Type B pancreatic cell (in vitro differentiated cells): ENCODE measurements at regions not wholly inside any gene's neighbourhood (a gene's known extent, or its start where the extent isn't known, plus 50 kb on each side); places are given as distances from the start of the nearest gene placed in this dataset.
"Not testable (repeated sequence)": the region's sequence is repeated elsewhere in the genome, so short reads cannot be mapped to it uniquely, and the experiment has no call there.

Experiments used
- DNase-seq: peaks from one replicate; pipeline ENCODE4 v3.0.0; 2021; ENCODE audit warnings: mixed read lengths; ENCODE audit not compliant: unreplicated experiment; ENCODE audit errors: extremely low spot score
- H3K27ac Mint-ChIP-seq: 2 replicates; pipeline ENCODE4 v1.8.0; 2021; ENCODE audit warnings: mild to moderate bottlenecking, mixed read lengths
- H3K27me3 Mint-ChIP-seq: 2 replicates; pipeline ENCODE4 v1.8.0; 2021; ENCODE audit warnings: mixed read lengths
- H3K36me3 Mint-ChIP-seq: 2 replicates; pipeline ENCODE4 v1.8.0; 2021; ENCODE audit warnings: mixed read lengths
- H3K4me1 Mint-ChIP-seq: one replicate; pipeline ENCODE4 v1.8.0; 2021; ENCODE audit warnings: mixed read lengths; ENCODE audit not compliant: unreplicated experiment
- H3K4me3 Mint-ChIP-seq: 2 replicates; pipeline ENCODE4 v1.8.0; 2021; ENCODE audit warnings: mild to moderate bottlenecking, mixed read lengths
- H3K9me3 Mint-ChIP-seq: 2 replicates; pipeline ENCODE4 v1.8.0; 2021; ENCODE audit warnings: mixed read lengths
- TF ChIP-seq, protein P1 (sequence below): fragments of 200-600 bp; sonication (generic); conservative IDR thresholded peaks from 2 replicates; pipeline ENCODE4 v1.5.0; 2021; ENCODE audit warnings: antibody characterized with exemption, mild to moderate bottlenecking

DNA sequence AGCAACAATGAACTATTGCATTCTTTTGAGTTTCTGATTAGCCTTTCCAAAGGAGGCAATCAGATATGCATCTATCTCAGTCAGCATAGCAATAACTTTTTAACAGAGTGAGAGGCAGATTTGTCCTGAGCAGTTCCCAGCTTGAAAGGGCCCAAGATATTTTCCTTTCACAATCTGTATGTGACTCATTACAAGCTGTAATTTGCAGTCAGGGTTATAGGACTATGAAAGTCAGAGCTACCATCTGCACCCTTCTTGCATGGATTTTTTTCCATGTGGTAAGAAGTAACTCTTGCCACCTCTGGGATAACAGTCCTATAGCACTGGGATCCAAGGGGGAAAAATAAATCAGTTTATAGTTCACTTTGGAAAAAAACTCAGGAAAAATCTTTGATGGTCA, 318.2 kb upstream of the RGS17 start:
- Mint-ChIP-seq H3K27ac (no peak overlapping the region), H3K27me3 (no peaks in the 10 kb centered on the region), H3K4me3 (no peak overlapping the region), H3K9me3 (no peaks in the 10 kb centered on the region), H3K36me3 (no peaks in the 10 kb centered on the region), H3K4me1 (no peaks in the 10 kb centered on the region)
- no peak for DNase-seq
- TF ChIP-seq, protein P1, sequence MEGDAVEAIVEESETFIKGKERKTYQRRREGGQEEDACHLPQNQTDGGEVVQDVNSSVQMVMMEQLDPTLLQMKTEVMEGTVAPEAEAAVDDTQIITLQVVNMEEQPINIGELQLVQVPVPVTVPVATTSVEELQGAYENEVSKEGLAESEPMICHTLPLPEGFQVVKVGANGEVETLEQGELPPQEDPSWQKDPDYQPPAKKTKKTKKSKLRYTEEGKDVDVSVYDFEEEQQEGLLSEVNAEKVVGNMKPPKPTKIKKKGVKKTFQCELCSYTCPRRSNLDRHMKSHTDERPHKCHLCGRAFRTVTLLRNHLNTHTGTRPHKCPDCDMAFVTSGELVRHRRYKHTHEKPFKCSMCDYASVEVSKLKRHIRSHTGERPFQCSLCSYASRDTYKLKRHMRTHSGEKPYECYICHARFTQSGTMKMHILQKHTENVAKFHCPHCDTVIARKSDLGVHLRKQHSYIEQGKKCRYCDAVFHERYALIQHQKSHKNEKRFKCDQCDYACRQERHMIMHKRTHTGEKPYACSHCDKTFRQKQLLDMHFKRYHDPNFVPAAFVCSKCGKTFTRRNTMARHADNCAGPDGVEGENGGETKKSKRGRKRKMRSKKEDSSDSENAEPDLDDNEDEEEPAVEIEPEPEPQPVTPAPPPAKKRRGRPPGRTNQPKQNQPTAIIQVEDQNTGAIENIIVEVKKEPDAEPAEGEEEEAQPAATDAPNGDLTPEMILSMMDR = no peak

GRCh38 chr6:153442749-153443148, 311.7 kb upstream of the RGS17 start:
- not testable (repeated sequence) for H3K27ac Mint-ChIP-seq, DNase-seq, H3K9me3 Mint-ChIP-seq, H3K4me1 Mint-ChIP-seq, H3K27me3 Mint-ChIP-seq, H3K4me3 Mint-ChIP-seq, H3K36me3 Mint-ChIP-seq

GRCh38 chr6:153442096-153442495, 311.0 kb upstream of the RGS17 start:
- H3K9me3 Mint-ChIP-seq = no peaks in the 10 kb centered on the region
- DNase-seq = no peak
- no peak overlapping the region for H3K4me3 Mint-ChIP-seq
- H3K27ac Mint-ChIP-seq = no peak overlapping the region
- H3K27me3 Mint-ChIP-seq = no peaks in the 10 kb centered on the region
- H3K36me3 Mint-ChIP-seq = no peaks in the 10 kb centered on the region
- TF ChIP-seq, protein P1 = no peak
- no peaks in the 10 kb centered on the region for H3K4me1 Mint-ChIP-seq

- no peaks in the 10 kb centered on the region for H3K9me3 Mint-ChIP-seq
- TF ChIP-seq, protein P1 = no peak
Measured at GRCh38 chr6:153437193-153437592, 306.1 kb upstream of the RGS17 start.

DNA sequence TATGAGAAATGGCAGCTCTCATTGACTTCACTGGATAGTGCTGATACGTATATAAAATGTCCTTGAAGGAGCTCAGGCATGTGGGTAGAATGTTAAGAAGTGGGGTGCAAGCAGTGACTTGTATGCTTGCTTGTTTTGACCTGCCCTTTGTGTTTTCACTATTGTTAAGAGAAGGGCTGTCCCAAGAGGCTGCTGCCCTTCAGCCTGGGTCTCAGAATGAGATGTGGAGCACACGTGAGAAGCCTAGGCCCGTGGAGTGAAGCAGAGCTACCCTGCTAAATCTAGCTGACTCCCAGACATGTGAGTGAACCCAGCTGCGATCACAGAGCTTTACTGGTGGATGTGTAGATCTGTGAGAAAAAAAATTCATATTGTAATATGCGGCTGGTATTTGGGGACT, 305.3 kb upstream of the RGS17 start:
- TF ChIP-seq, protein P1 = no peak
- H3K27ac Mint-ChIP-seq = no peak overlapping the region
- H3K36me3 Mint-ChIP-seq = no peaks in the 10 kb centered on the region
- no peaks in the 10 kb centered on the region for H3K4me1 Mint-ChIP-seq
- no peak for DNase-seq
- H3K9me3 Mint-ChIP-seq = no peaks in the 10 kb centered on the region
- H3K27me3 Mint-ChIP-seq = peaks cover 5% of the 10 kb centered on the region
- no peak overlapping the region for H3K4me3 Mint-ChIP-seq

More at GRCh38 chr6:153437193-153437592, 306.1 kb upstream of the RGS17 start:
- peaks cover 5% of the 10 kb centered on the region for H3K27me3 Mint-ChIP-seq
- no peaks in the 10 kb centered on the region for H3K36me3 Mint-ChIP-seq
- no peaks in the 10 kb centered on the region for H3K4me1 Mint-ChIP-seq
- no peak overlapping the region for H3K27ac Mint-ChIP-seq
- DNase-seq = no peak
- H3K4me3 Mint-ChIP-seq = no peak overlapping the region

- H3K4me1 Mint-ChIP-seq = no peaks in the 10 kb centered on the region
- peaks cover 5% of the 10 kb centered on the region for H3K27me3 Mint-ChIP-seq
- H3K9me3 Mint-ChIP-seq = no peaks in the 10 kb centered on the region
- H3K36me3 Mint-ChIP-seq = no peaks in the 10 kb centered on the region
- TF ChIP-seq, protein P1 = no peak
- H3K4me3 Mint-ChIP-seq = no peak overlapping the region
- H3K27ac Mint-ChIP-seq = no peak overlapping the region
- DNase-seq = no peak
Measured at GRCh38 chr6:153435787-153436186, 304.7 kb upstream of the RGS17 start.
